Erythroblast (primary cell): ENCODE measurements at regions not wholly inside any gene's neighbourhood (a gene's known extent, or its start where the extent isn't known, plus 50 kb on each side); places are given as distances from the start of the nearest gene placed in this dataset.

ENCODE experiments used
- GATA1 ChIP-seq: IDR thresholded peaks from 2 replicates; pipeline ENCODE4 v1.6.1; 2011; ENCODE audit warnings: low read depth, mild to moderate bottlenecking, control low read depth, low read length, moderate library complexity
- POLR2A ChIP-seq: IDR thresholded peaks from 2 replicates; pipeline ENCODE4 v1.6.1; 2011; ENCODE audit warnings: mild to moderate bottlenecking, low read length

- TF ChIP-seq POLR2A: no peak
- TF ChIP-seq GATA1: no peak
These were observed 62.1 kb upstream of the OTOS start for GRCh38 chr2:240202586-240202985.
